Erythroblast (primary cell): ENCODE measurements at regions not wholly inside any gene's neighbourhood (a gene's known extent, or its start where the extent isn't known, plus 50 kb on each side); places are given as distances from the start of the nearest gene placed in this dataset.

Experiments used
- GATA1 ChIP-seq: IDR thresholded peaks from 2 replicates; pipeline ENCODE4 v1.6.1; 2011; ENCODE audit warnings: low read depth, mild to moderate bottlenecking, control low read depth, low read length, moderate library complexity
- POLR2A ChIP-seq: IDR thresholded peaks from 2 replicates; pipeline ENCODE4 v1.6.1; 2011; ENCODE audit warnings: mild to moderate bottlenecking, low read length

DNA sequence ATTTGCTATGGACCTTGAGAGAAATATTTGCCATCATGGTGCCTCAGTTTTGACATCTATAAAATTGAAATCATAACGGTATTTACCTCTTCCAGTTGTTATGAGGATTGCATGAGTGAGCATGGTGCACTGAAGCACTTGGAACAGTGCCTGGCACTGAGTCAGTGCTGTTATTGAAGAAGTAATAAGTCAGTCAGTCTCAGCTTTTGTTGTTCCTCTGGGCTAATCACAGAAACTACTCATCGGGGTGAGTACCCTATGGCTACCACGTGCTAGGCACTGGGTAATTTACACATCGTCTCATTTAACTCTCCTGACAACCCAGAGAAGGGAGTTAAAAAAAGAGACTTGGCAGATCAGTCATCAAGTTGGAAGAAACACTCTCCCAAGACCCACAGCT, 159.5 kb upstream of the NRXN3 start:
- TF ChIP-seq POLR2A (no peak), GATA1 (no peak)
